ENCODE measurements at regions not wholly inside any gene's neighbourhood (a gene's known extent, or its start where the extent isn't known, plus 50 kb on each side); places are given as distances from the start of the nearest gene placed in this dataset.

GRCh38 chrX:43166874-43167273, 388.9 kb upstream of the PPP1R2C start:
- H3K36me3 ChIP-seq (ENCODE audit: low read depth) = no peaks in the 10 kb centered on the region
- H3K9me3 ChIP-seq (ENCODE audit: insufficient read depth, low read depth) = no peaks in the 10 kb centered on the region
- CTCF ChIA-PET = no interaction called here
- no peaks in the 10 kb centered on the region for H3F3A ChIP-seq (ENCODE audit: insufficient read depth, low read depth)
- no peaks in the 10 kb centered on the region for H3K27me3 ChIP-seq (ENCODE audit: insufficient read depth, low read depth)
- POLR2A ChIA-PET (ENCODE audit: unreplicated experiment) = no interaction called here
- DNase-seq = no peak
- TF ChIP-seq EZH2 (IDR thresholded peaks at IDR 0.05; ENCODE audit: low read depth) = no peak
- no peak for TF ChIP-seq CTCF (conservative IDR thresholded peaks at IDR 0.05)
- intact Hi-C loops (cut with micrococcal nuclease; ENCODE audit: unreplicated experiment) = no loop called here
- H3K4me2 ChIP-seq = no peak overlapping the region
- BruUV-seq (replicated peaks) = no TSS peak
- no peaks in the 10 kb centered on the region for H3K4me1 ChIP-seq (replicated peaks; ENCODE audit: insufficient read depth)
- H3K79me2 ChIP-seq (ENCODE audit: low read depth) = no peaks in the 10 kb centered on the region
- no peak overlapping the region for H3K27ac ChIP-seq
- no peaks in the 10 kb centered on the region for H3K9me2 ChIP-seq (ENCODE audit: insufficient read depth)
- no peak overlapping the region for H3K4me3 ChIP-seq
- H4K20me1 ChIP-seq (ENCODE audit: insufficient read depth) = no peaks in the 10 kb centered on the region
- no peak overlapping the region for H2AFZ ChIP-seq

GRCh38 chrX:43175434-43175833, 397.5 kb upstream of the PPP1R2C start:
- H4K20me1 ChIP-seq (ENCODE audit: insufficient read depth) = no peaks in the 10 kb centered on the region
- H3K4me3 ChIP-seq = no peak overlapping the region
- BruUV-seq (replicated peaks) = no TSS peak
- no peaks in the 10 kb centered on the region for H3K36me3 ChIP-seq (ENCODE audit: low read depth)
- H3K27me3 ChIP-seq (ENCODE audit: insufficient read depth, low read depth) = no peaks in the 10 kb centered on the region
- TF ChIP-seq EZH2 (IDR thresholded peaks at IDR 0.05; ENCODE audit: low read depth) = no peak
- no peak for TF ChIP-seq CTCF (conservative IDR thresholded peaks at IDR 0.05)
- H3K9me2 ChIP-seq (ENCODE audit: insufficient read depth) = no peaks in the 10 kb centered on the region
- intact Hi-C loops (cut with micrococcal nuclease; ENCODE audit: unreplicated experiment) = no loop called here
- no peak overlapping the region for H2AFZ ChIP-seq
- POLR2A ChIA-PET (ENCODE audit: unreplicated experiment) = no interaction called here
- no peak overlapping the region for H3K27ac ChIP-seq
- no peaks in the 10 kb centered on the region for H3K9me3 ChIP-seq (ENCODE audit: insufficient read depth, low read depth)
- H3K4me2 ChIP-seq = no peak overlapping the region
- CTCF ChIA-PET = no interaction called here
- no peaks in the 10 kb centered on the region for H3K79me2 ChIP-seq (ENCODE audit: low read depth)
- H3K4me1 ChIP-seq (replicated peaks; ENCODE audit: insufficient read depth) = no peaks in the 10 kb centered on the region
- H3F3A ChIP-seq (ENCODE audit: insufficient read depth, low read depth) = no peaks in the 10 kb centered on the region
- DNase-seq = no peak

GRCh38 chrX:43176686-43177085, 398.7 kb upstream of the PPP1R2C start:
- Histone ChIP-seq H2AFZ (no peak overlapping the region), H3K4me2 (no peak overlapping the region), H3K9me3 (ENCODE audit: insufficient read depth, low read depth) (no peaks in the 10 kb centered on the region), H3K27ac (no peak overlapping the region), H3K79me2 (ENCODE audit: low read depth) (no peaks in the 10 kb centered on the region), H3F3A (ENCODE audit: insufficient read depth, low read depth) (no peaks in the 10 kb centered on the region), H3K4me1 (replicated peaks; ENCODE audit: insufficient read depth) (no peaks in the 10 kb centered on the region), H3K27me3 (ENCODE audit: insufficient read depth, low read depth) (no peaks in the 10 kb centered on the region), H3K4me3 (no peak overlapping the region), H3K36me3 (ENCODE audit: low read depth) (no peaks in the 10 kb centered on the region), H3K9me2 (ENCODE audit: insufficient read depth) (no peaks in the 10 kb centered on the region), H4K20me1 (ENCODE audit: insufficient read depth) (no peaks in the 10 kb centered on the region)
- TF ChIP-seq EZH2 (IDR thresholded peaks at IDR 0.05; ENCODE audit: low read depth) (no peak), CTCF (conservative IDR thresholded peaks at IDR 0.05) (no peak)
- POLR2A ChIA-PET (ENCODE audit: unreplicated experiment) = no interaction called here
- DNase-seq = no peak
- intact Hi-C loops (cut with micrococcal nuclease; ENCODE audit: unreplicated experiment) = no loop called here
- BruUV-seq (replicated peaks) = no TSS peak
- CTCF ChIA-PET = no interaction called here
